ENCODE measurements at regions not wholly inside any gene's neighbourhood (a gene's known extent, or its start where the extent isn't known, plus 50 kb on each side); places are given as distances from the start of the nearest gene placed in this dataset.
"Not testable (repeated sequence)": the region's sequence is repeated elsewhere in the genome, so short reads cannot be mapped to it uniquely, and the experiment has no call there.

- no peak for DNase-seq (ENCODE audit: low read depth)
These were observed 115.6 kb upstream of the NGF start for GRCh38 chr1:115453666-115454065.

DNA sequence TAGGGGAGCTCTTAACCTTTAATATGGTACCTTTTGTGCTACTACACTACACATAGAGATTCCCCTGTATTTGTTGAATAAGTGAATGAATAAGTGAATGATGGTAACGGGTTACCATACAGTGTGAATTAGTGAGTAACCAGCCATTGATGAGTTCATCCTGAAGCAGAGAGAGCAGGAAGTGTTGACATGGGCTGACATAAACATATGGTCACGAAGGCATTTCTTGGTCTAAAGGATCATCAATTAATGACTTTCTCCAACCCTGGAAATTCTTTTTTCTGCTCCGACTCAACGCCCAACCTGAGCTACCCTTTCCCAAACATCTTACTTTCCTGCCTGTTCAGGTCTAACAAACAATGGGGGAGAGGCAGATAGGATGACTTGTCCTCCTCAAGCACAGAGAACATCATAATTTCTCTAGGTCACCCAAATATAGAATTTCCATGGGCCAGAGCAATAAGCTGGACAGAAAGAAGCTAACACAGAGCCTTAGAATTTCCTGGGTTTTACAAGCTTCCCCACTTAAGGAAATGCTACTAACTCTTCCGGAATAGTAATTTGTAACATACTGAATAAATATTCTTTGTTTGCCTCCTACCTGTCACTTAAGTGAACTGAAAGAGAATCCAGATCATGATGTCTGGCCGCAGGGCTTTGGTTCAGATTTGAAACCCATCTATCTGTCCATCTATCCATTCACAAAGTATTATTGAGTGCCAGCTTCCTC lies 114.7 kb upstream of the NGF start:
- DNase-seq (ENCODE audit: low read depth), result no peak

DNA sequence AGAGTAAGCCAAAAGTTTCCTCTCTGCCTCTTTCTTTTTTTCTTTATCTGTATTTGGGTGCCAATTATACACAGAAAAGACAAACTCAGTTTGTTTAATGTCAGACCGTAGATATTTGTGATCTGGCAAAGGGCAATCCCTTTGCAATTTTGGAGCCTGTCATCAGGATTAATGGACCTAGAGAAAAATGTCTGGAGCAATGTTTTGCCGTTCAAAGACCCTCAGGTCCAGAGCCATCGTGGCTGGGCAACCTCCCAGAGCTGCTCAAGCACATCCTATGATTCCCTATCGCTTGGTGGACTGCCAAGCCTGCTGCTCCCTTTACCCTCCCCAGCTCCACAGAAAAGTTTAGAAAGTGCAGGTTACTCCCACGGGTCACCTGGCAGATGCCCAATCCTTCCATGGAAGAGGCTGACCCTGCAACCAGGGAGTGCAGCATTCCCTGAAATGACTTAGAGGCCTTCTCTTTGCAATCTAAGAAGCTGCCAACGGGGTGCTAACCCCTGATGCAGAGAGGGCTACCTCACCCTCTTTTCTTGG lies 112.5 kb upstream of the NGF start:
- DNase-seq (ENCODE audit: low read depth), result no peak

GRCh38 chr1:115448282-115449044 lies 110.4 kb upstream of the NGF start:
- DNase-seq (ENCODE audit: low read depth), result no peak

DNA sequence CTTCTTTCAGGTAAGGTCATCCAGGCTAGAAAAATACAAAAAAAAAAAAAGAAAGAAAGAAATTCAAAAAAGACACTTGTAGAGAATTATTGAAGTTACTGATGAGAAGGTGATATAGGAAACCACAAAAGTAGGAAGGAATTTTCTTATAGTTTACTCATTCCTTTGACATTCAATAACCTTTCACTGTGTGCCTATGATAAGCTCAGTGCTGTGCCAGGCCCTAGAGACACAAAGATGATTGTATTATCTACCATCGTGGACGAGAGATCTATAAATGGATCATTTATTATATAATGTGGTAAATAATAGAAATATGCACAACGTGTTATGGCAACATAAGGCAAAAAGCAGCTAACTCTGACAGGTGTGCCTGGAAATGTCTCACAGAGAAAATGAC lies 109.6 kb upstream of the NGF start:
- no peak for DNase-seq (ENCODE audit: low read depth)

- no peak for DNase-seq (ENCODE audit: low read depth)
These were observed 107.0 kb upstream of the NGF start for GRCh38 chr1:115445090-115445489.

DNA sequence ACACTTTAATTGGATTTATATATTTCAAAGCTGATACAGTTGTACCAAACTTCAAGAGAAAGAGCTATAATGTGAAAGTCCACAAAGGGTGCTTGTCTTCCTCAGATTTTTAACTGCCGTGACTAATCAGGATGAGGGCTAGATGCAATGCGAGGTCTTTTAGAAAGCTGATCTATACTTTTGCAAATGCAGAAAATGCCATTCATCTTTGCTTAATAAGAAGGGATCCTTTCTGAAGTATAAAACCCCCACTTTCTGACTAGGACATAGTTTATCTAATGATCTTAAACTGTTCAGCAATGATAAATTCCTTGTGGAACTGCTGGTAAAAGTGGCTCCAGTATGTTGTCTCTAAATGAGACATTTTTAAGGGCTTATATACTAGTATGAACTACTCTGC lies 102.7 kb upstream of the NGF start:
- DNase-seq (ENCODE audit: low read depth), result no peak

DNA sequence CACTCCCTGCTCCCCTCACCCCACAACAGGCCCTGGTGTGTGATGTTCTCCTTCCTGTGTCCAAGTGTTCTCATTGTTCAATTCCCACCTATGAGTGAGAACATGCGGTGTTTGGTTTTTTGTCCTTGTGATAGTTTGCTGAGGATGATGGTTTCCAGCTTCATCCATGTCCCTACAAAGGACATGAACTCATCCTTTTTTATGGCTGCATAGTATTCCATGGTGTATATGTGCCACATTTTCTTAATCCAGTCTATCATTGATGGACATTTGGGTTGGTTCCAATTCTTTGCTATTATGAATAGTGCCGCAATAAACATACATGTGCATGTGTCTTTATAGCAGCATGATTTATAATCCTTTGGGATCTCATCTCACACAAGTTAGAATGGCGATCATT lies 101.5 kb upstream of the NGF start:
- not testable (repeated sequence) for DNase-seq (ENCODE audit: low read depth)

DNA sequence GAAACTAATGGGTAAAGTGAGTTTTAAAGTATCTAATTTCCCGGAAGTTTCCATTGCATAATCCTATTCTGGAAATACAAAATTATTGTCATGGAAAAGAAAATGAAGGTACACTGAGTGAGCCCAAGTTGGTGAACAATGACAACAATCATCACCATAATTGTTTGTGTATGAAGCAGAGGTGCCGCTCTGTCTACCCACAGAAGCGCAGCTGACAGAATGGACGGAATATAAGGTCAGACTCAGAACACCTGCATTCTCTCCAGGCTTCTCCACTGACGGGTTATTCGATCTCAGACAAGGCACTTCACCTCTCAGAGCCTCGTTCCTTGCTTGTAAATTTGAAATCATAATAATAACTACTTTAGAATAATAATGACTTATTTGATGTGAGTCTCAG lies 99.1 kb upstream of the NGF start:
- DNase-seq (ENCODE audit: low read depth), result no peak

DNA sequence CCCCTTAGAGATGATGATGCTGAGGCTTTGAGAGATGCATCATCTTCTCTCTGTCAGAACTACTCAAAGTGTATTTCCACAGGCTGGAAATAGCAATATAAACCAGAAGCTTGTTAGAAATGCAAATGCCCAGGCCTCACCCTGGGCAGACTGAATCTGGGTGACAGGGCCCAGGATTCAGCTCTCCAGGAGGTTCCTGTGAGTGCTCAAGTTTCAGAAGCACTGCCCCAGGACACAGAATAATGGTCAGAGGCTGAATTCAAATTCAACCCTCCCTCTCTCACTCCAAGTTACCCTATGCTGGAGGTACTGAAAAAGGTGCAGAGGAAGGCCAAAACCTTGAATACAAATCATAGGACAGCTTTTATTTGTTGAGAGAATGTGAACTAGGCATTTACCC lies 98.5 kb upstream of the NGF start:
- no peak for DNase-seq (ENCODE audit: low read depth)

GRCh38 chr1:115433483-115433882 lies 95.4 kb upstream of the NGF start:
- no peak for DNase-seq (ENCODE audit: low read depth)

- DNase-seq (ENCODE audit: low read depth), result no peak
These were observed 94.0 kb upstream of the NGF start for GRCh38 chr1:115432061-115432460.

- no peak for DNase-seq (ENCODE audit: low read depth)
These were observed 92.6 kb upstream of the NGF start for GRCh38 chr1:115430441-115431158.

GRCh38 chr1:115429884-115430283 lies 91.8 kb upstream of the NGF start:
- DNase-seq (ENCODE audit: low read depth), result no peak

- DNase-seq (ENCODE audit: low read depth), result no peak
These were observed 91.2 kb upstream of the NGF start for GRCh38 chr1:115429241-115429640.

DNA sequence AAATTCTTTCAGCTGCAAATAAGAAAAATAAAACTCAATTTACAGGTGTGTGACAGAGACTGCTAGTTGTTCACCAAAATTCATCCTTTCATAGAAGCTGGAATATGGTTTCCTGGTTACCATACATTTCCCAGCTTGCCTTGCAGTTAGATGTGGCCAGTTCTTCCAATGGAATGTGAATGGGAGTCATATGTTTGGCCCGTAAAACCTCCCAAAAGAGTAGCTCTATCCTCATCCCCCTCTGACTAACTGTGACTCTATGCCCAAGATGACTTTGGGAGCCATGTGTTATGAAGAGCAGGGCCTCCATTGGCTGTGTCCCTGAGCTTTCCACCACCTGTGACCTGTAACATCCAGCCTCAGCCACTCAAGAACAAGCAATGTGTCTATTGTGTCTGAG lies 90.6 kb upstream of the NGF start:
- no peak for DNase-seq (ENCODE audit: low read depth)

GRCh38 chr1:115428256-115428655 lies 90.2 kb upstream of the NGF start:
- no peak for DNase-seq (ENCODE audit: low read depth)

GRCh38 chr1:115426956-115427355 lies 88.9 kb upstream of the NGF start:
- DNase-seq (ENCODE audit: low read depth), result no peak

DNA sequence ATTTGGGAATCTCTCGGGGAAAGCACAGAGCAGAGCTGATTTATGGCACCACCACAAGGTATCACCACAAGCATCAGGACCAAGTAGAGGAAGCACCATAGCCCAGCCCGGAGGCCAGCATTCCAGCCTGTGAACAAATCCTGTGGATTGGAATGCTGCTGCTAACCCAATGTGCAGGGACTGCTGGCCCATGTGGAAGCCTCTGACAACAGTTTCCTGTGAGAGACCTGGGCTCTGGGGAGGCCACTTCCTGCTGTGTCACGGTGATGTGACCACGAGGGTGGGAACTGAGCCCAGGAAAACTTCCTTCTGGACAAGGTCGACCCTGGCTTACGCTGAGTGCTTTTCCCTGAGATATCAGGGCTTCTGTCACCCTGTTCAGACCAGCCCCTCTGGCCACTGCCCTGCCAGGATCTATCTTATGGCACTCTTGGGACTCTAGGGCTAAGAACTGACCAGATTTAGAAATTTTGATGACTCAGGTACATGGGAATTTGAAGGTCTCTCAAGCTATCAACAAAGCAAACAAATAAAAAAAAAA lies 88.3 kb upstream of the NGF start:
- no peak for DNase-seq (ENCODE audit: low read depth)

DNA sequence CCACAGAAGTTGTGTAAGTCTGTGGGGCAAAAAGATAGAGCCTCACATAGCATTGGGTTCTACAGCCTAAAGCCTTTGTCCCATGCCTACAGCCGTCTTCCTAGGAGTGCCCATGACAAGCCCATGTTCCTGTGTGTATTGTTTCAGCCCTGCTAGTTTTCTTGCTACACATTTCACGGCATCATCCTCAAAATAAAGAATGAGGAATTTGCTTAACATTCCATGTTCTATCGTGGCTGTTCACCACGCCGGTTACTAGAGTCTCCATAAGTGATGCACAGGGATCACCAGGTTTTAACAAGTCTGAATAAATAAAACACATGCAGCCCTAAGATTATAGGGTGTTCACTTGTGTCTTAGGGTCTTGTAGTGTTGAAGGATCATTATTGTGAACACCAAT lies 87.4 kb upstream of the NGF start:
- no peak for DNase-seq (ENCODE audit: low read depth)

DNA sequence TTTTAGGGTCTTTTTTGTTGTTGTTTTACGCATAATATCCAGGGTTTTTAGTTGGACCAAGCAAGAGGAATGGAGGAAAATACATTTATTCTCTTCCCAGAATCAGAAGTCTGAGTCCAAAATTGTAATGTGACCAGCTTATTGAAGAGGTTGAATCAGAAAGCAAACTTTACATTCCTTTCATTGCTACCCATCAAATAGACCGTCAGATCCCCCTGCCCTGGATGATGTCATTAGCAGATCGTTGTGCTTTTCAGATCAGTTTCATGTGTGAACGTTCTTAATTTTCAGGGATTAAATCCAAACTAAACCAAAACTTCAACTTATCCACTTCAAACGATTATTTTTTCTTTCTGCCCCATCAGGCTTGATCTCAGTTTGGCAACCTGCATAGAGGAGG lies 85.7 kb upstream of the NGF start:
- DNase-seq (ENCODE audit: low read depth), result no peak

- DNase-seq (ENCODE audit: low read depth), result no peak
These were observed 81.5 kb upstream of the NGF start for GRCh38 chr1:115419571-115419970.

GRCh38 chr1:115413621-115414020 lies 75.6 kb upstream of the NGF start:
- DNase-seq (ENCODE audit: low read depth), result no peak

Measured in T follicular helper cell (primary cell).